HG03342 (cell line): ENCODE measurements at regions not wholly inside any gene's neighbourhood (a gene's known extent, or its start where the extent isn't known, plus 50 kb on each side); places are given as distances from the start of the nearest gene placed in this dataset.
"Not testable (repeated sequence)": the region's sequence is repeated elsewhere in the genome, so short reads cannot be mapped to it uniquely, and the experiment has no call there.

ENCODE experiments used
- ATAC-seq: cut with Tn5 transposase; IDR thresholded peaks from one replicate; pipeline ENCODE4 v1.9.1; 2021; ENCODE audit warnings: mild to moderate bottlenecking, moderate library complexity; ENCODE audit not compliant: unreplicated experiment

- ATAC-seq, result not testable (repeated sequence)
These were observed 823.5 kb downstream of the TMEM121 start for GRCh38 chr14:106349678-106350457.

GRCh38 chr14:106355007-106355791 lies 828.8 kb downstream of the TMEM121 start:
- not testable (repeated sequence) for ATAC-seq

GRCh38 chr14:106355881-106356642 lies 829.7 kb downstream of the TMEM121 start:
- ATAC-seq, result not testable (repeated sequence)

GRCh38 chr14:106356643-106356930 lies 830.2 kb downstream of the TMEM121 start:
- not testable (repeated sequence) for ATAC-seq

- not testable (repeated sequence) for ATAC-seq
These were observed 832.9 kb downstream of the TMEM121 start for GRCh38 chr14:106359157-106359887.

GRCh38 chr14:106365371-106365770 lies 839.0 kb downstream of the TMEM121 start:
- not testable (repeated sequence) for ATAC-seq

- not testable (repeated sequence) for ATAC-seq
These were observed 839.5 kb downstream of the TMEM121 start for GRCh38 chr14:106365894-106366293.

- not testable (repeated sequence) for ATAC-seq
These were observed 840.6 kb downstream of the TMEM121 start for GRCh38 chr14:106366971-106367370.

GRCh38 chr14:106369456-106369855 lies 843.1 kb downstream of the TMEM121 start:
- not testable (repeated sequence) for ATAC-seq

GRCh38 chr14:106372870-106373652 lies 846.7 kb downstream of the TMEM121 start:
- ATAC-seq, result peak; percentile 79

- ATAC-seq, result not testable (repeated sequence)
These were observed 847.3 kb downstream of the TMEM121 start for GRCh38 chr14:106373653-106374110.

- no peak for ATAC-seq
These were observed 851.0 kb downstream of the TMEM121 start for GRCh38 chr14:106377432-106377831.

GRCh38 chr14:106378191-106378590 lies 851.8 kb downstream of the TMEM121 start:
- ATAC-seq, result no peak

- ATAC-seq, result no peak
These were observed 854.4 kb downstream of the TMEM121 start for GRCh38 chr14:106380740-106381139.

GRCh38 chr14:106389186-106389585 lies 862.8 kb downstream of the TMEM121 start:
- ATAC-seq, result not testable (repeated sequence)

- no peak for ATAC-seq
These were observed 864.0 kb downstream of the TMEM121 start for GRCh38 chr14:106390401-106390800.

- ATAC-seq, result no peak
These were observed 864.6 kb downstream of the TMEM121 start for GRCh38 chr14:106390947-106391346.

GRCh38 chr14:106393742-106394141 lies 867.4 kb downstream of the TMEM121 start:
- no peak for ATAC-seq

- ATAC-seq, result no peak
These were observed 869.2 kb downstream of the TMEM121 start for GRCh38 chr14:106395456-106396050.
